Adipocyte (in vitro differentiated cells): ENCODE measurements at regions not wholly inside any gene's neighbourhood (a gene's known extent, or its start where the extent isn't known, plus 50 kb on each side); places are given as distances from the start of the nearest gene placed in this dataset.

ENCODE experiments used
- DNase-seq: peaks from one replicate; pipeline ENCODE4 v3.0.0-alpha.2; 2015; ENCODE audit warnings: low read depth
- H3K27me3 ChIP-seq: replicated peaks from 2 replicates; pipeline ENCODE4 v1.7.0; 2013; ENCODE audit warnings: mild to moderate bottlenecking, low read length, moderate library complexity; ENCODE audit not compliant: control insufficient read depth, insufficient read depth
- H3K36me3 ChIP-seq: 2 replicates; pipeline ENCODE4 v1.7.0; 2013; ENCODE audit warnings: low read length, mild to moderate bottlenecking, moderate library complexity; ENCODE audit not compliant: control insufficient read depth, insufficient read depth, severe bottlenecking
- H3K4me1 ChIP-seq: 2 replicates; pipeline ENCODE4 v1.7.0; 2013; ENCODE audit warnings: mild to moderate bottlenecking, low read length, moderate library complexity; ENCODE audit not compliant: control insufficient read depth, insufficient read depth
- H3K4me3 ChIP-seq: 2 replicates; pipeline ENCODE4 v1.7.0; 2013; ENCODE audit warnings: mild to moderate bottlenecking, low read length, moderate library complexity
- H3K9ac ChIP-seq: 2 replicates; pipeline ENCODE4 v1.7.0; 2013; ENCODE audit warnings: mild to moderate bottlenecking, low read length, moderate library complexity
- H3K9me3 ChIP-seq: 2 replicates; pipeline ENCODE4 v1.7.0; 2013; ENCODE audit warnings: mild to moderate bottlenecking, low read length, moderate library complexity; ENCODE audit not compliant: control insufficient read depth

DNA sequence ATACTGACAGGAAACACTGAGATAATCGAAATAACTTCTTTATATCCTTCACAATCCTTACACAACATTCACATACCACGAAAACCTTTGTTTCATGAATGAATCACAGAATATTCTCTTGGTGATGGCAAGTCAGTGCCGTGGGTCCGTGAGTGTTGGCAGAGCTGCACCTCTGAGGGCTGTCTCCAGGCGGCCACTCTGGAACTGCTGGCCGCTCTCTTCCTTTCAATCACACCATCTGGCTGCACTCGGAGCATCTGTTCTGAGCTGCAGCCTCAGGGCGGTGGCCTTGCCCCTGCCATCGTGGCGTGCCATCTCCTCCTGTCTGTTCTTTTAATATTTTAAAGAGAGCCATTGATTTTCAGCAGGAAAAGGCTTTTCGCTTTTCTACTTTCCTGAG is 129.4 kb upstream of the AFDN start:
- peak; percentile 1 for DNase-seq

DNA sequence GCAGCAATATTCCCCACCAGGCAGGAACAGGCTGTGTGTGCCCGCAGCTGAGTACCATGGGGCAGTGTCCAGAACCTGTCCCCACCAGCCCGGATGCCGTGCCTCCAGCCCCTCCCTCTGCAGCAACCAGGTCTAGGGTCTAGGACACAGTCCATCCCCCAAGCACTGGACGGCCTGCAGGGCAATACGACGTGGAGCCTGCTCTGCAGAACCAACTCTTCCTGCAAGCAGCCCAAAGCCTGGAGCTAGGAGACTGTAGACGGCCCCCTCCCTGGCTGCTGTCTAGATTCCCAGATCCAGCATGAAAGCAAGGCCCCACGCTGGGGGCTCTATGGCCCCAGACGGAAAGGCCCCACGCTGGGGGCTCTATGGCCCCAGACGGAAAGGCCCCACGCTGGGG is 128.2 kb upstream of the AFDN start:
- no peak for DNase-seq
- Histone ChIP-seq H3K27me3 (no peaks in the 10 kb centered on the region), H3K9me3 (no peaks in the 10 kb centered on the region), H3K4me1 (no peaks in the 10 kb centered on the region), H3K9ac (no peak overlapping the region), H3K4me3 (no peak overlapping the region), H3K36me3 (no peaks in the 10 kb centered on the region)

More for the DNA sequence above, 129.4 kb upstream of the AFDN start:
- H3K9me3 ChIP-seq: no peaks in the 10 kb centered on the region
- no peak overlapping the region for H3K9ac ChIP-seq
- no peaks in the 10 kb centered on the region for H3K27me3 ChIP-seq
- H3K4me1 ChIP-seq: no peaks in the 10 kb centered on the region
- no peaks in the 10 kb centered on the region for H3K36me3 ChIP-seq
- no peak overlapping the region for H3K4me3 ChIP-seq

DNA sequence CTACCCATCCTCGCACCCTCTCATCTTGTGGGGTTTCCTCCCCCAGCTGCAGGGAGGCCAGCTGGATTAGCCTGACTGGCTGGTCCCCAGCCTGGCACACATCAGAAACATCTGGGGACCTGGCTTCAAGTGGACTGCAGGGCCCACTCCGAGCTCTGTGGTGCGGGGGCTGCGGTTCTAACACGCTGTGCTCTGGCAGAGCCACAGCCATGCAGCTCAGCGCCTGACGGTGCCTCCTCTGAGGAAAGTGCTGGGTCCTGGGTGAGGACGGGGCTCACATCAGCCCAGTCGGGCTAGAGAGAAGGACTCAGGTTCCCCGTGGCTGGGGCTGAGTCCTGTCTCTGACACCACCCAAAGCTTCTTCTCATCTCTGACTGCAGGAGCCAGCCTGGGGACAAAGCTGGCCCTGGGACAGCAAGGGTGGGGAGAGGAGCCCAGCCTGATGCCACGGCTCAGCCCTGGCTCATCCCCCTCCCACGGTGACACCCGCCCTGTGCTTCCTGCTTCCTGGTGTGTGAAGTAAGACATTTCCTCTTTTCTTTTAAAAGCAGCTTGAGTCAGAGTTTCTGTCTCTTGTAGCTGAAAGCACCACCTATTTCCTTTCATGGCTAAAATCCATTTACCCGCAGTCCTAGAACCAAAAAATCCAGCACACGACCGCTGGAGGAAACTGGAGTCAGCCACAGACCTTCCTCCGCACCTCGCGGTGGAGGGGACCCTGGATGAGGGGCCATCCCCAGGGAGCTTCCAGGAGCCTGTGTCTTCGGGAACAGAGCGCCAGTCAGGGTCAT is 127.4 kb upstream of the AFDN start:
- Histone ChIP-seq H3K4me3 (no peak overlapping the region), H3K4me1 (no peaks in the 10 kb centered on the region), H3K27me3 (no peaks in the 10 kb centered on the region), H3K9me3 (no peaks in the 10 kb centered on the region), H3K36me3 (no peaks in the 10 kb centered on the region), H3K9ac (no peak overlapping the region)
- DNase-seq: no peak

DNA sequence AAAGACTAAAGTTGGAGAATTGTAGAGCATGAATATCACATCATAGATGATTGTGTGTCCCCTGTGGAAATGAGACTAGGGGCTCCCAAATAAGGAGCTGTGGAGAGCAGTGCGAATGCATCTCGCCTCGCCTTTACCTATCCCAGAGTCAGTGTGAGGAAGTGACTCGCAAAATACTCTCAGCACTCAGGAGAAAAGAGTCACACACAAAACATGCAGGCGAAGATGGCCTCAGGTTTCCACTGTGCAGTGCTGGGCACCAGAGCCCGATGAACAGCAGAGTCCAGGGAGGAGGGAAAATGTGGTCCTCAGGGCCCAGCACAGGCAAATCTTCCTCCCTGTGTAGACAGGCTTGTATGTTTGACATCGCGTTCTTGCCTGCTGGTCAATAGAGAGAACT is 126.5 kb upstream of the AFDN start:
- DNase-seq: no peak
- no peak overlapping the region for H3K4me3 ChIP-seq
- no peak overlapping the region for H3K9ac ChIP-seq

DNA sequence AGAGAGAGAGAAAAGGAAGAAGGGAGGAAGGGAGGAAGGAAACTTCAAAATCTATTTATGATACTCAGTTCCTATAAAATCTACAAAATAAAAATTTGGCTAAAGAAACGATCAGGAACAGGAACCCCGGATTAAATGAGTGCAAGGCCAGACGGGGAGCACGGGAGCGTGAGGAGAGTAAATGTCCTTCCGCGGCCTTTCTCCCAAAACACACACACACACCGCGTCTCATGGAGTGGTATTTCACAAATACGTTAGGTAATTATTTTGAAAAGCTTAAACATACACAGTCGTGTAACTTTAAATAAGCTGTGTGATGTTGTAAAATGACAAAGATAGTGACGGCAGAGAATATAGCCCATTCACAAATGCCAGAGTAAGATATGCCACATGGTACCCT is 125.7 kb upstream of the AFDN start:
- DNase-seq: no peak
- no peaks in the 10 kb centered on the region for H3K4me1 ChIP-seq
- H3K4me3 ChIP-seq: no peak overlapping the region
- no peaks in the 10 kb centered on the region for H3K9me3 ChIP-seq
- no peaks in the 10 kb centered on the region for H3K36me3 ChIP-seq
- peaks cover 10% of the 10 kb centered on the region for H3K27me3 ChIP-seq
- no peak overlapping the region for H3K9ac ChIP-seq

More for the DNA sequence above, 126.5 kb upstream of the AFDN start:
- Histone ChIP-seq H3K4me1 (no peaks in the 10 kb centered on the region), H3K27me3 (peaks cover 8% of the 10 kb centered on the region), H3K36me3 (no peaks in the 10 kb centered on the region), H3K9me3 (no peaks in the 10 kb centered on the region)

DNA sequence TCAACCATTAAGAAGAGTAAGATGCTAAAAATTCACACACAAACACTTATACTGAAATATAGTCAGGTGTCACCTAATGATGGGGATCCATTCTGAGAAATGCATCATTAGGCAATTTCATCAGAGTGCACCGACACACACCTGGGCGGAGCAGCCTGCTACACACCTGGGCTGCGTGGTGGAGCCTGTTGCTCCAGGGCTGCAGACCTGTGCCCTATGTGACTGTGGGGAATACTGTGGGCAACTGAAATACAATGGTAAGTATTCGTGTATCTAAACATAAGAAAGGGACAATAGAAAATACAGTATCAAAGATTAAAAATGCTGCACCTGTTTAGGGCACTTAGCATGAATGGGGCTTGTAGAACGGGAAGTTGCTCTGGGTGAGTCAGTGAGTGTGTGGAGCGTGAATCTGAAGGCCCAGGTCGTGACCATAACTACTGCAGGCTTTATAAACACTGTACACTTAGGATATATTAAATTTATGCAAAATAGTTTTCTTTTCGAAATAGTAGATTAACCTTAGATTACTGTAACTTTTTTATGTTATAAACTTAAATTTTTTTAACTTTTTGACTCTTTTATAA is 124.4 kb upstream of the AFDN start:
- DNase-seq: no peak
- peaks cover 10% of the 10 kb centered on the region for H3K27me3 ChIP-seq

DNA sequence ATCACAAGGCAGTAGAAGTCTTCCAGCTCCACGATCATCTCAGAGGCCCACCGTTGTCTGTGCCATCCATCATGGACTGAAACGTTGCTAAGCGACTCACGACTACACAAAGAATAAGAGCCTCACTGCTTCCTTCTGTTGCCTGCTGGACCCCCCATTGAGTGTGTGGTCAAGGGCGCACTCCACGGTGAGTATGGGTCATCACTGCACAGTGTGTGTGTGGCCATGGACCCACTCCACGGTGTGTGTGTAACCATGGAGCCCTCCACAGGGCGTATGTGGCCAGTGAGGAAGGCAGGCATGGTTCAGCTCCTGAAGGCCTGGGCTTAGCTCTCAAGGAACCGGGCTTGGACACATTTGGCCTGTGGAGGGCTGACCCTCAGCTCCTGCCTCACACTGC is 123.4 kb upstream of the AFDN start:
- DNase-seq: no peak
- Histone ChIP-seq H3K4me3 (no peak overlapping the region), H3K9me3 (no peaks in the 10 kb centered on the region), H3K4me1 (no peaks in the 10 kb centered on the region), H3K36me3 (no peaks in the 10 kb centered on the region), H3K9ac (no peak overlapping the region), H3K27me3 (peaks cover 10% of the 10 kb centered on the region)

More for the DNA sequence above, 124.4 kb upstream of the AFDN start:
- H3K9ac ChIP-seq: no peak overlapping the region
- H3K4me1 ChIP-seq: no peaks in the 10 kb centered on the region
- no peak overlapping the region for H3K4me3 ChIP-seq
- H3K9me3 ChIP-seq: no peaks in the 10 kb centered on the region
- no peaks in the 10 kb centered on the region for H3K36me3 ChIP-seq

DNA sequence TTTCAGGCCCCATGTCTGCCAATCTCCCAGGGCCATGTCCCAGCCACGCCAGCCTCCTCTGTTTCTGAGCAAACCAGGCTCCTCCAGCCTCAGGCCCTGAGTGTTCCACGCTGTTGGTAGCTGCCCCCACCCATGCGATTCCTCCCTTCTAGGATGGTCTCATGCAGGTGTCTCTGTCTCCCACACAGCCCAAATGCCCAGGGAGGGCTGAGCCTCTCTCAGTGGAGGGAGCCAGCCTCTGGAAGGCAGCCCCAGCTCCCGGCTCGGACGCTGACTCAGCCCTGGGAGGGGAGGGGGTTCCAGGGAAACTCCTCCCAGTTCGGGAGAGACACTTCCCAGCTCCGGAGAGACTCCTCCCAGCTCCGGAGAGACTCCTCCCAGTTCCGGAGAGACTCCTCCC is 122.9 kb upstream of the AFDN start:
- no peaks in the 10 kb centered on the region for H3K4me1 ChIP-seq
- no peaks in the 10 kb centered on the region for H3K9me3 ChIP-seq
- DNase-seq: no peak
- H3K9ac ChIP-seq: no peak overlapping the region
- H3K27me3 ChIP-seq: peaks cover 13% of the 10 kb centered on the region
- no peaks in the 10 kb centered on the region for H3K36me3 ChIP-seq
- no peak overlapping the region for H3K4me3 ChIP-seq

DNA sequence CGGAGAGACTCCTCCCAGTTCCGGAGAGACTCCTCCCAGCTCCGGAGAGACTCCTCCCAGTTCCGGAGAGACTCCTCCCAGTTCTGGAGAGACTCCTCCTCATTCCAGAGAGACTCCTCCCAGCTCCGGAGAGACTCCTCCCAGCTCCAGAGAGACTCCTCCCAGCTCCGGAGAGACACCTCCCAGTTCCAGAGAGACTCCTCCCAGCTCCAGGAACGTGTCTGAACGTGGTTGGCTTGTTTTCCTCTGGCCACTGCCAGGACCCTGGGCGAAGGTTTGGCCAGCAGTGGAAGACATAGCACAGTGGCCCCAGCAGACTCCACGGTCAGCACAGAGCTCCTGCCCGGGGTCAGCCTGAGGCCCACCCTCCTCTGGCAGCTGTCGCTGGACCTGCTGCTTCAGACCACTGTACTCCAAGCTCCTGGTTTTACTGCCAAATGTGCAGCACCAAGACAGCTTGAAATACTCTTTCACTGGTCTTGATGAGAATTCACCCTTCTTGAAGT is 122.3 kb upstream of the AFDN start:
- DNase-seq: no peak
- Histone ChIP-seq H3K4me3 (no peak overlapping the region), H3K36me3 (no peaks in the 10 kb centered on the region), H3K9me3 (no peaks in the 10 kb centered on the region), H3K4me1 (no peaks in the 10 kb centered on the region), H3K27me3 (peaks cover 14% of the 10 kb centered on the region), H3K9ac (no peak overlapping the region)

DNA sequence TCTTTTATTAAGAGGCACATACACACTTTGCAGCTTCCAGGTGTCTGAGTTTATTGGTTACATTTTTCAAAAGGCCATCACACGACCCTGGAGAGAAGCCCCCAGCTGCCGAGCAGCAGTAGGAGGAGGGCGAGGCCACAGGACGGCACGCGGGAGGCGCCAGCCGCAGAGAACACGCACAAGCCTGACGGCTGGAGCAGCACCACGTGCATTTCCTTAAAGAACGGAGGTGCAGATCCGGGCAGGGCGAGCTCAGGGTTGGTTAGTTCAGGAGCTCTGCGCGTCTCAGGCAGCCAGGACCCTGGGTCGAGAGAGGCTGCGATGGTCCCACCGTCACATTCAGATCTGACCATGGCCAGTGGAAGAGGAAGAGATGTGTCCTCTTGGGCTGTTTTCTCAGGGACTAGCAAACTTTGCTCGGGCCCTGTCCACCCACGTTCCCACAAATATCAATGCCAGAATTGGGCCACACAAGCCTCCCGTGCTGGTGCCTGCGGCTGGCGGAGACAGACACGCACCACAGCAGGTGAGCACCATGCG is 121.4 kb upstream of the AFDN start:
- no peak overlapping the region for H3K9ac ChIP-seq
- no peaks in the 10 kb centered on the region for H3K4me1 ChIP-seq
- no peaks in the 10 kb centered on the region for H3K9me3 ChIP-seq
- no peak overlapping the region for H3K4me3 ChIP-seq
- DNase-seq: no peak
- H3K36me3 ChIP-seq: no peaks in the 10 kb centered on the region
- peaks cover 16% of the 10 kb centered on the region for H3K27me3 ChIP-seq

DNA sequence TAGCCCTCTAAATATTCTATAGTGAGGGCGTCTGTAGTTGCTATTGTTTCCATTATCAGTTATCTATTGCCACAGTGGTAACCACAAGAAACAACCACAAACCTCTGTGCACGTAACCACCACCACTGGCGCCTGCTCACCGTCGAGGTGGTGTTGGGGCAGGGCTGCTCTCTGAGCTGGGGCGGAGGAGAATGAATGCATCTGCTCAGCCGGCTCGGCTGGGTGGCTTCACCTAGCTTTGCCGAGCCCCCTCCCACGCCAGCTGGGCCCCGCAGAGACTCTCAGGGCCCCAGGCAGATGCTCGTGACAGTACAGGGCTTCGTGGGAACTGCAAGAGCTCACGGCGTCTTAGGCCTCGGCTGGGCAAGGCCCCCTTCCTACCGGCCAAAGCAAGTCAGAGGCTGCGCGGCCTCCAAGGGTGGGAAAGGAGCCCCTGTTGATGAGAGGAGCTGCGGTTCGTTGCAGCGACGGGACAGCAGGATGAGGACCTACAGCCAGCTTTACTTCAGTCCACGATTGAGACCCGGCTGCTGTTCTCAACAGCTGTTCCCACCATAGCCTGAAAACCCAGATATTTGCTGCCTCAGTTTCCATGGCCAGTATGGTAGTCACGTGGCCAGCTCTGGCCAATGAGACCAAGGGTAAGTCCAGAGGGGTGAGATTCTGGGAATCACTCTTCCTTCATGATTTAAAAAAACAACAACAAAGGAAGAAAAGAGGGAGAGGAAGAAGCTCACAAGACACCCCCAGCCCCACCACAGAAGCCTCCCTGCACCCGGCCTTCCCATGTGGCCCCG is 120.2 kb upstream of the AFDN start:
- H3K27me3 ChIP-seq: peaks cover 21% of the 10 kb centered on the region

More for the DNA sequence above, 120.2 kb upstream of the AFDN start:
- Histone ChIP-seq H3K4me1 (no peaks in the 10 kb centered on the region), H3K9ac (no peak overlapping the region), H3K4me3 (no peak overlapping the region), H3K9me3 (no peaks in the 10 kb centered on the region), H3K36me3 (no peaks in the 10 kb centered on the region)
- DNase-seq: no peak
